A673 (cell line): ENCODE measurements at regions not wholly inside any gene's neighbourhood (a gene's known extent, or its start where the extent isn't known, plus 50 kb on each side); places are given as distances from the start of the nearest gene placed in this dataset.

Experiments used
- BruUV-seq: library from RNA; stranded (reverse); fragments of 400-500 nt; replicated peaks from 2 replicates; lab custom pipeline; 2021; lab: Mats Ljungman, UMichigan
- CTCF ChIA-PET: fragments of 300-600 bp; sonication (Branson Sonifier 250); formaldehyde crosslinking; loops from one replicate; lab custom pipeline; 2022; ENCODE audit warnings: antibody characterized with exemption; lab: Charles Lee
- POLR2A ChIA-PET: fragments of 300-600 bp; sonication (Branson Sonifier 250); formaldehyde crosslinking; loops from one replicate; lab custom pipeline; 2022; ENCODE audit warnings: antibody characterized with exemption; ENCODE audit not compliant: low non-redundant PET; lab: Charles Lee
- DNase-seq: peaks from one replicate; pipeline ENCODE4 v3.0.0-alpha.2; 2015; ENCODE audit warnings: low spot score
- H3K27ac ChIP-seq: fragments of 200-600 bp; sonication (generic); 2 replicates; pipeline ENCODE4 v1.5.1; 2016; ENCODE audit warnings: mixed run types, low read depth, mild to moderate bottlenecking, mixed read lengths, antibody characterized with exemption, low read length; ENCODE audit not compliant: poor library complexity, severe bottlenecking
- H3K27me3 ChIP-seq: fragments of 200-600 bp; sonication (generic); replicated peaks from 2 replicates; pipeline ENCODE4 v1.6.1; 2017; ENCODE audit warnings: mixed run types, low read depth, mild to moderate bottlenecking, mixed read lengths, antibody characterized with exemption, low read length; ENCODE audit not compliant: insufficient read depth, poor library complexity
- H3K36me3 ChIP-seq: fragments of 200-600 bp; sonication (generic); 2 replicates; pipeline ENCODE4 v1.6.1; 2016; ENCODE audit warnings: mixed run types, mild to moderate bottlenecking, mixed read lengths, antibody characterized with exemption, low read length; ENCODE audit not compliant: insufficient read depth, poor library complexity, severe bottlenecking
- H3K4me1 ChIP-seq: fragments of 200-600 bp; sonication (generic); 2 replicates; pipeline ENCODE4 v1.6.1; 2017; ENCODE audit warnings: mixed run types, mild to moderate bottlenecking, mixed read lengths, antibody characterized with exemption, low read length; ENCODE audit not compliant: insufficient read depth, poor library complexity, severe bottlenecking
- H3K4me3 ChIP-seq: fragments of 200-600 bp; sonication (generic); 2 replicates; pipeline ENCODE4 v1.5.1; 2016; ENCODE audit warnings: low read depth, mixed run types, mild to moderate bottlenecking, mixed read lengths, low read length; ENCODE audit not compliant: poor library complexity, severe bottlenecking
- H3K9me3 ChIP-seq: fragments of 200-600 bp; sonication (generic); 2 replicates; pipeline ENCODE4 v1.6.1; 2016; ENCODE audit warnings: mixed run types, low read depth, mild to moderate bottlenecking, mixed read lengths, antibody characterized with exemption, low read length; ENCODE audit not compliant: poor library complexity, severe bottlenecking
- CTCF ChIP-seq: fragments of 300-800, 200-600 bp; sonication (generic); conservative IDR thresholded peaks from 2 replicates; pipeline ENCODE4 v1.5.1; 2017; ENCODE audit warnings: low read depth, mild to moderate bottlenecking, antibody characterized with exemption, low read length, moderate library complexity, mixed read lengths
- EZH2 ChIP-seq: fragments of 200-600 bp; sonication (generic); IDR thresholded peaks from 2 replicates; pipeline ENCODE4 v1.6.1; 2017; ENCODE audit warnings: borderline replicate concordance, low read depth, mild to moderate bottlenecking, mixed read lengths, antibody characterized with exemption, low read length; ENCODE audit not compliant: poor library complexity, severe bottlenecking
- intact Hi-C: fragments of 100-400 bp; cut with micrococcal nuclease; formaldehyde crosslinking; loops from one replicate; pipeline ENCODE4 v1.10.0; 2022; ENCODE audit not compliant: unreplicated experiment

GRCh38 chr5:35554016-35554415 lies 63.6 kb upstream of the SPEF2 start:
- no peak for DNase-seq

GRCh38 chr5:35545190-35545589 lies 72.5 kb upstream of the SPEF2 start:
- no peaks in the 10 kb centered on the region for H3K9me3 ChIP-seq
- ChIA-PET POLR2A (no interaction called here), CTCF (no interaction called here)
- TF ChIP-seq EZH2 (no peak), CTCF (no peak)
- H3K27me3 ChIP-seq, result no peaks in the 10 kb centered on the region
- no peak overlapping the region for H3K27ac ChIP-seq
- no peaks in the 10 kb centered on the region for H3K4me1 ChIP-seq
- no peaks in the 10 kb centered on the region for H3K36me3 ChIP-seq
- intact Hi-C loops, result no loop called here
- H3K4me3 ChIP-seq, result no peak overlapping the region
- no peak for DNase-seq
- BruUV-seq, result no TSS peak

More at GRCh38 chr5:35554016-35554415, 63.6 kb upstream of the SPEF2 start:
- H3K4me3 ChIP-seq, result no peak overlapping the region
- H3K27me3 ChIP-seq, result no peaks in the 10 kb centered on the region
- H3K9me3 ChIP-seq, result peaks cover 9% of the 10 kb centered on the region
- no peaks in the 10 kb centered on the region for H3K36me3 ChIP-seq
- ChIA-PET POLR2A (no interaction called here), CTCF (no interaction called here)
- intact Hi-C loops, result no loop called here
- H3K27ac ChIP-seq, result no peak overlapping the region
- no TSS peak for BruUV-seq
- TF ChIP-seq CTCF (no peak), EZH2 (no peak)
- no peaks in the 10 kb centered on the region for H3K4me1 ChIP-seq

GRCh38 chr5:35543408-35543807 lies 74.3 kb upstream of the SPEF2 start:
- Histone ChIP-seq H3K4me1 (peaks cover 11% of the 10 kb centered on the region), H3K27me3 (no peaks in the 10 kb centered on the region), H3K9me3 (no peaks in the 10 kb centered on the region), H3K36me3 (no peaks in the 10 kb centered on the region), H3K27ac (no peak overlapping the region), H3K4me3 (no peak overlapping the region)
- intact Hi-C loops, result no loop called here
- no peak for TF ChIP-seq CTCF
- no peak for TF ChIP-seq EZH2
- POLR2A ChIA-PET, result no interaction called here
- CTCF ChIA-PET, result no interaction called here
- peak; percentile 11 for DNase-seq
- BruUV-seq, result no TSS peak
